ENCODE measurements at regions not wholly inside any gene's neighbourhood (a gene's known extent, or its start where the extent isn't known, plus 50 kb on each side); places are given as distances from the start of the nearest gene placed in this dataset.

DNA sequence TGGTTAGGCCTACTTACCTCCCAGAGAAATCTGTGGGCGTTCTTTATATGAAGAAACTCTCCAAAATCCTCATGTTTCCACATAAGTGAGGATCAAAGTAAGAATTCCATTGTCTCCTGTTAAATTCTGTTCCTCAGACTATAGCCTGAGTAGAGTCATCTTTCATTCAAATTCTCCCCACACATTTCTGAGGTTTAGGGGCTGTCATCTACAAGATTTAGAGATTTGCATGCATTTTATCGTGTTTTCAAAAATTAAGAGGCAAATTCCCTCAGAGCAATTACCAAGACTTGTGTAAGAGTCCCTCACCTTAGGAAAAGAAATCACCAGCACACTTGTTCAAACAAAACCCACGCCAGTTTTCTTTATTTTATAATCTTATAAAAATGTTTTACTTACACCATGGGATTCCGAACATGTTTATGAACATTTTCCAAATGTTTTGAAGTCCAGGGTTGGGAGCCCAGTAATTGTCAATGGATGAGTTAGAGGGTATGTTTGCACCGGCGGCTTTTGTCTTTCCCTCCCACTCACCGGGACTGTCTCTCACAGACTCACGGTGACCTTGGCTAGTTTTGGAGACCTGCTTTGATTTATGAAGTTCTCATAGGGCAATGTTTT is 367.6 kb downstream of the ENC1 start:
- POLR2A ChIA-PET: no interaction called here
- no peaks in the 10 kb centered on the region for H3K36me3 ChIP-seq (ENCODE audit: control insufficient read depth in 2 of 2, insufficient read depth in 1 of 2, low read length in 2 of 2)
- CTCF ChIA-PET: interaction anchor here (0.7 kb wide), 1 partner anchor 108 kb away, joined by 3 read pairs; no protein-coding TSS in a partner anchor
- no peak overlapping the region for H3K4me3 ChIP-seq (ENCODE audit: low read depth, low read length)
- TF ChIP-seq REPIN1 (tag by site-specific recombination; IDR thresholded peaks at IDR 0.05; ENCODE audit: low read depth): no peak
- no peak for TF ChIP-seq GLI4 (tag by site-specific recombination; IDR thresholded peaks at IDR 0.05)
- TF ChIP-seq SCRT2 (tag by site-specific recombination; IDR thresholded peaks at IDR 0.05): no peak
- TF ChIP-seq BCL11A (tag by site-specific recombination; IDR thresholded peaks at IDR 0.05; ENCODE audit: low read depth): no peak
- no peak for TF ChIP-seq ZNF140 (tag by site-specific recombination; IDR thresholded peaks at IDR 0.05)
- TF ChIP-seq ZNF155 (tag by site-specific recombination; IDR thresholded peaks at IDR 0.05): no peak
- TF ChIP-seq, protein P1, sequence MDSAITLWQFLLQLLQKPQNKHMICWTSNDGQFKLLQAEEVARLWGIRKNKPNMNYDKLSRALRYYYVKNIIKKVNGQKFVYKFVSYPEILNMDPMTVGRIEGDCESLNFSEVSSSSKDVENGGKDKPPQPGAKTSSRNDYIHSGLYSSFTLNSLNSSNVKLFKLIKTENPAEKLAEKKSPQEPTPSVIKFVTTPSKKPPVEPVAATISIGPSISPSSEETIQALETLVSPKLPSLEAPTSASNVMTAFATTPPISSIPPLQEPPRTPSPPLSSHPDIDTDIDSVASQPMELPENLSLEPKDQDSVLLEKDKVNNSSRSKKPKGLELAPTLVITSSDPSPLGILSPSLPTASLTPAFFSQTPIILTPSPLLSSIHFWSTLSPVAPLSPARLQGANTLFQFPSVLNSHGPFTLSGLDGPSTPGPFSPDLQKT (IDR thresholded peaks at IDR 0.05; ENCODE audit: borderline replicate concordance, low read depth, low read length): no peak
- TF ChIP-seq ZNF585B (tag by site-specific recombination; IDR thresholded peaks at IDR 0.05): no peak
- TF ChIP-seq OVOL3 (tag by site-specific recombination; IDR thresholded peaks at IDR 0.05): no peak
- no peaks in the 10 kb centered on the region for H3K4me1 ChIP-seq (ENCODE audit: control insufficient read depth, insufficient read depth, low read length)
- H3K27ac ChIP-seq (ENCODE audit: extremely low read depth, low read depth, low read length): no peak overlapping the region
- no peaks in the 10 kb centered on the region for H3K9me3 ChIP-seq (ENCODE audit: control insufficient read depth, insufficient read depth, low read depth, low read length)

DNA sequence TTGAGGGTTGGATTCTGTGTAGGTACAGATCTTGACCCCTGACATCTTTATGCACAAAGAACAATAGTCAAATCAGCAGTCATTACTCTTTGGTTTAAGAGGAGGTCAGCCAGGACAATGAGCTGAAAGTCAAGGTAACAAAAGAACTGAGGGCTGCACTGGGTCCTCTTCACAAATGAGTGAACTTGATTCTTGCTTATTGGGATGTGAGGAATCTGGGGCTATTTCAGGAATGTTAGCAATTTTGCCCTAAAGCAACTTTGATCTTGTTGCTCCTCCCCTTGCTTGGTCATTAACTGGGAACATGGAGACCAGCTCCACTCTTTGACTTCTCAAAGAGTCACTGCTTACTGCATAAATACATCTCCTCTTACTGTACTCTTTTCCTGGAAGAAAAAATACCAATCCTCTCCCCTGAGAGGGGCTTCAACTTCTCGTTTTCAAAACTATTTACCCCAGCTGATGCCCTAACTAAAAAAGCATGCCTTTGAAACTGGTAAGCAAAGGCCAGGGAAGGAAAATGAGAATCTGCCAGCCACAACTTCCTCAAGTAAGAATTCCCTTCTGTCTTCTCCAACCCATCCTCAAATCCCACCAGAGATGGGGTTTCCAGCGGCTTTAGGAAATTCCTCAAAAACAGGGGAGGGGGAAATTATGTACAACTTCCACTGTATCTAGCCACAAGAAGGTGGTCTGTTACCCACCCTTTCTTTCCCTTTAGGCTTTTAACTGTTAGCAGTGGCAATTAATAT is 368.3 kb downstream of the ENC1 start:
- no peaks in the 10 kb centered on the region for H3K36me3 ChIP-seq (ENCODE audit: control insufficient read depth in 2 of 2, insufficient read depth in 1 of 2, low read length in 2 of 2)
- ChIA-PET POLR2A (no interaction called here), CTCF (no interaction called here)
- no peaks in the 10 kb centered on the region for H3K9me3 ChIP-seq (ENCODE audit: control insufficient read depth, insufficient read depth, low read depth, low read length)
- no peaks in the 10 kb centered on the region for H3K4me1 ChIP-seq (ENCODE audit: control insufficient read depth, insufficient read depth, low read length)
- TF ChIP-seq ZXDB (tag by site-specific recombination; IDR thresholded peaks at IDR 0.05) (no peak), KLF9 (tag by site-specific recombination; IDR thresholded peaks at IDR 0.05; ENCODE audit: low read depth) (no peak), TRIM28 (IDR thresholded peaks at IDR 0.05; ENCODE audit: borderline replicate concordance, low read length) (no peak), ZNF670 (tag by site-specific recombination; IDR thresholded peaks at IDR 0.05; ENCODE audit: low read depth) (no peak), ZNF132 (tag by site-specific recombination; IDR thresholded peaks at IDR 0.05; ENCODE audit: borderline replicate concordance) (no peak), ZNF146 (tag by site-specific recombination; IDR thresholded peaks at IDR 0.05) (no peak), ZNF324 (tag by site-specific recombination; IDR thresholded peaks at IDR 0.05) (no peak), ZSCAN30 (tag by site-specific recombination; IDR thresholded peaks at IDR 0.05) (no peak), ZNF558 (tag by site-specific recombination; IDR thresholded peaks at IDR 0.05) (no peak), IKZF3 (tag by site-specific recombination; IDR thresholded peaks at IDR 0.05) (no peak), SCRT2 (tag by site-specific recombination; IDR thresholded peaks at IDR 0.05) (no peak), ZSCAN23 (tag by site-specific recombination; IDR thresholded peaks at IDR 0.05) (no peak)
- TF ChIP-seq, protein P2, sequence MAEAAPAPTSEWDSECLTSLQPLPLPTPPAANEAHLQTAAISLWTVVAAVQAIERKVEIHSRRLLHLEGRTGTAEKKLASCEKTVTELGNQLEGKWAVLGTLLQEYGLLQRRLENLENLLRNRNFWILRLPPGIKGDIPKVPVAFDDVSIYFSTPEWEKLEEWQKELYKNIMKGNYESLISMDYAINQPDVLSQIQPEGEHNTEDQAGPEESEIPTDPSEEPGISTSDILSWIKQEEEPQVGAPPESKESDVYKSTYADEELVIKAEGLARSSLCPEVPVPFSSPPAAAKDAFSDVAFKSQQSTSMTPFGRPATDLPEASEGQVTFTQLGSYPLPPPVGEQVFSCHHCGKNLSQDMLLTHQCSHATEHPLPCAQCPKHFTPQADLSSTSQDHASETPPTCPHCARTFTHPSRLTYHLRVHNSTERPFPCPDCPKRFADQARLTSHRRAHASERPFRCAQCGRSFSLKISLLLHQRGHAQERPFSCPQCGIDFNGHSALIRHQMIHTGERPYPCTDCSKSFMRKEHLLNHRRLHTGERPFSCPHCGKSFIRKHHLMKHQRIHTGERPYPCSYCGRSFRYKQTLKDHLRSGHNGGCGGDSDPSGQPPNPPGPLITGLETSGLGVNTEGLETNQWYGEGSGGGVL (tag by site-specific recombination; IDR thresholded peaks at IDR 0.05): no peak
- TF ChIP-seq, protein P3, sequence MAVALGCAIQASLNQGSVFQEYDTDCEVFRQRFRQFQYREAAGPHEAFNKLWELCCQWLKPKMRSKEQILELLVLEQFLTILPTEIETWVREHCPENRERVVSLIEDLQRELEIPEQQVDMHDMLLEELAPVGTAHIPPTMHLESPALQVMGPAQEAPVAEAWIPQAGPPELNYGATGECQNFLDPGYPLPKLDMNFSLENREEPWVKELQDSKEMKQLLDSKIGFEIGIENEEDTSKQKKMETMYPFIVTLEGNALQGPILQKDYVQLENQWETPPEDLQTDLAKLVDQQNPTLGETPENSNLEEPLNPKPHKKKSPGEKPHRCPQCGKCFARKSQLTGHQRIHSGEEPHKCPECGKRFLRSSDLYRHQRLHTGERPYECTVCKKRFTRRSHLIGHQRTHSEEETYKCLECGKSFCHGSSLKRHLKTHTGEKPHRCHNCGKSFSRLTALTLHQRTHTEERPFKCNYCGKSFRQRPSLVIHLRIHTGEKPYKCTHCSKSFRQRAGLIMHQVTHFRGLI (tag by site-specific recombination; IDR thresholded peaks at IDR 0.05): no peak
- TF ChIP-seq, protein P4, sequence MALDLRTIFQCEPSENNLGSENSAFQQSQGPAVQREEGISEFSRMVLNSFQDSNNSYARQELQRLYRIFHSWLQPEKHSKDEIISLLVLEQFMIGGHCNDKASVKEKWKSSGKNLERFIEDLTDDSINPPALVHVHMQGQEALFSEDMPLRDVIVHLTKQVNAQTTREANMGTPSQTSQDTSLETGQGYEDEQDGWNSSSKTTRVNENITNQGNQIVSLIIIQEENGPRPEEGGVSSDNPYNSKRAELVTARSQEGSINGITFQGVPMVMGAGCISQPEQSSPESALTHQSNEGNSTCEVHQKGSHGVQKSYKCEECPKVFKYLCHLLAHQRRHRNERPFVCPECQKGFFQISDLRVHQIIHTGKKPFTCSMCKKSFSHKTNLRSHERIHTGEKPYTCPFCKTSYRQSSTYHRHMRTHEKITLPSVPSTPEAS (tag by site-specific recombination; IDR thresholded peaks at IDR 0.05): no peak
- H3K27ac ChIP-seq (ENCODE audit: extremely low read depth, low read depth, low read length): no peak overlapping the region
- no peak overlapping the region for H3K4me3 ChIP-seq (ENCODE audit: low read depth, low read length)

All from HEK293 (cell line).